Smooth muscle cell (in vitro differentiated cells): ENCODE measurements at regions not wholly inside any gene's neighbourhood (a gene's known extent, or its start where the extent isn't known, plus 50 kb on each side); places are given as distances from the start of the nearest gene placed in this dataset.
A peak's percentile ranks its signal among the peaks of the same experiment; 100 is the strongest.

Experiments used
- DNase-seq: peaks from one replicate; lab custom pipeline; 2025; ENCODE audit not compliant: unreplicated experiment; lab: John Stamatoyannopoulos, UW
- H2AFZ ChIP-seq: fragments of 200-600 bp; sonication (generic); 2 replicates; pipeline ENCODE4 v1.6.0; 2016; ENCODE audit warnings: antibody characterized with exemption, low read depth, mild to moderate bottlenecking
- H3F3A ChIP-seq: fragments of 200-600 bp; sonication (generic); 2 replicates; pipeline ENCODE4 v1.6.0; 2017; ENCODE audit warnings: antibody characterized with exemption, low read depth
- H3K27ac ChIP-seq: fragments of 200-600 bp; sonication (generic); 2 replicates; pipeline ENCODE4 v1.5.1; 2016; ENCODE audit warnings: low read depth, mild to moderate bottlenecking
- H3K27me3 ChIP-seq: fragments of 200-600 bp; sonication (generic); 2 replicates; pipeline ENCODE4 v1.6.1; 2016; ENCODE audit warnings: low read depth, mild to moderate bottlenecking
- H3K36me3 ChIP-seq: fragments of 200-600 bp; sonication (generic); 2 replicates; pipeline ENCODE4 v1.5.1; 2016; ENCODE audit warnings: low read depth
- H3K4me1 ChIP-seq: fragments of 200-600 bp; sonication (generic); 2 replicates; pipeline ENCODE4 v1.5.1; 2016; ENCODE audit warnings: low read depth
- H3K4me2 ChIP-seq: fragments of 200-600 bp; sonication (generic); 2 replicates; pipeline ENCODE4 v1.6.0; 2016; ENCODE audit warnings: mild to moderate bottlenecking
- H3K4me3 ChIP-seq: fragments of 200-600 bp; sonication (generic); 2 replicates; pipeline ENCODE4 v1.5.1; 2016; ENCODE audit warnings: mild to moderate bottlenecking
- H3K79me2 ChIP-seq: fragments of 200-600 bp; sonication (generic); 2 replicates; pipeline ENCODE4 v1.6.0; 2016; ENCODE audit warnings: low read depth, mild to moderate bottlenecking
- H3K9ac ChIP-seq: fragments of 200-600 bp; sonication (generic); 2 replicates; pipeline ENCODE4 v1.6.0; 2016; ENCODE audit warnings: low read depth
- H3K9me3 ChIP-seq: fragments of 200-600 bp; sonication (generic); replicated peaks from 2 replicates; pipeline ENCODE4 v1.5.1; 2016; ENCODE audit warnings: low read depth
- H4K20me1 ChIP-seq: fragments of 200-600 bp; sonication (generic); 2 replicates; pipeline ENCODE4 v1.6.0; 2016; ENCODE audit warnings: low read depth
- CTCF ChIP-seq: fragments of 200-600 bp; sonication (generic); IDR thresholded peaks from 2 replicates; pipeline ENCODE4 v1.5.1; 2017; ENCODE audit warnings: borderline replicate concordance, mild to moderate bottlenecking, antibody characterized with exemption; ENCODE audit not compliant: insufficient read depth, poor library complexity, severe bottlenecking
- WGBS: methylation state at CpG from one replicate; pipeline ENCODE4 v1.1.7; 2016; ENCODE audit warnings: low lambda C conversion rate; 5-methylcytosine and 5-hydroxymethylcytosine counted together

- 91% methylated on average over 4 of the region's 4 CpGs for WGBS
- H3F3A ChIP-seq: peaks cover 11% of the 10 kb centered on the region
- H3K9me3 ChIP-seq: no peaks in the 10 kb centered on the region
- no peak overlapping the region for H3K9ac ChIP-seq
- no peak overlapping the region for H3K27ac ChIP-seq
- no peaks in the 10 kb centered on the region for H3K79me2 ChIP-seq
- no peaks in the 10 kb centered on the region for H3K36me3 ChIP-seq
- TF ChIP-seq CTCF: no peak
- H2AFZ ChIP-seq: no peak overlapping the region
- no peak for DNase-seq
- no peaks in the 10 kb centered on the region for H3K27me3 ChIP-seq
- no peak overlapping the region for H3K4me3 ChIP-seq
- no peaks in the 10 kb centered on the region for H4K20me1 ChIP-seq
- H3K4me2 ChIP-seq: no peak overlapping the region
- H3K4me1 ChIP-seq: no peaks in the 10 kb centered on the region
Measured at GRCh38 chr2:39874236-39874635, 95.2 kb upstream of the THUMPD2 start.

GRCh38 chr2:39873586-39873985, 94.5 kb upstream of the THUMPD2 start:
- Histone ChIP-seq H3K4me1 (no peaks in the 10 kb centered on the region), H3K9ac (no peak overlapping the region), H3F3A (peaks cover 11% of the 10 kb centered on the region), H3K4me2 (no peak overlapping the region), H3K79me2 (no peaks in the 10 kb centered on the region), H4K20me1 (no peaks in the 10 kb centered on the region), H3K27me3 (no peaks in the 10 kb centered on the region), H3K27ac (no peak overlapping the region), H3K9me3 (no peaks in the 10 kb centered on the region), H3K36me3 (no peaks in the 10 kb centered on the region), H3K4me3 (no peak overlapping the region), H2AFZ (no peak overlapping the region)
- 97% methylated on average over 3 of the region's 3 CpGs for WGBS
- DNase-seq: no peak
- TF ChIP-seq CTCF: no peak

DNA sequence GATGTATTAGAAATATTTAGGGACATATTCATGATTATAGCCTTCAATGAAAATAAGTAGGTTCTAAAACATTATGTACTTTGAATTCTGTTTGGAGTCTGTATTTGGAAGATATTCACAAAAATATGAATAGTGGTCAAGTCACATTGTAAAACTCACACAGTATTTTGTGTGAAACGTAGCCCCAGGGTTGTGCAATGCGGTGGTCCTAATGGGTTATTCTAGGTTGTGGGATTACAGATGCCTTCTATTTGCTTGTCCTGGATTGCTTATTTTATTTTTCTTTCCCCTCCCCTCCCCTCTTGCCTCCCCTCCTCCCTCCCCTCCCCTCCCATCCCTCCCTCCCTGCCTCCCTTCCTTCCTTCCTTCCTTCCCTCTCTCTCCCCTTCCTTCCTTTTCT, 93.7 kb upstream of the THUMPD2 start:
- no peak overlapping the region for H2AFZ ChIP-seq
- no peak for DNase-seq
- TF ChIP-seq CTCF: no peak

DNA sequence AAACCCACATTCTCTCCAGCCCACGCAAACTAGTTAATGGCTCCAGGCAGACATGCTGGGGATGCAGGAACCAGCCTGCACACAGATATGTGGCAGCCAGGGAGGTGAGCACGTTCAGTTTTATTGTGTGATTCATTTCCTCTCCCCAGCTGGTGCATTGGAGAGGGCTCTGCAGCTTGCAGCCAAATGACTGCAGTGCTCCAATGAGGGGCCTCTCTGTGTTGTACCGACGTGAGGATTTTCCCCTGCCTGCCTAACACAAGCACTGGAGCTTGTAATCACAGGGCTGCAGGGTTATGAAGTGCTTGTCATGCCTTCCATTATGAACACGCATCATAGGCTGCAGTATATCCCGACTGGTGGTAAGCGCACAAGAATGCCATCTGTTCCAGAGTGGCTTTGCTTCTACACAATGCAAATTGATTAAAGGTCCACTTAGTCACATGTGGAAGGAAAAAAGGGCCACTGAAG, 92.3 kb upstream of the THUMPD2 start:
- Histone ChIP-seq H3K36me3 (no peaks in the 10 kb centered on the region), H3F3A (peaks cover 11% of the 10 kb centered on the region), H3K4me1 (no peaks in the 10 kb centered on the region), H3K4me3 (no peak overlapping the region), H3K9me3 (no peaks in the 10 kb centered on the region), H3K4me2 (peak overlapping the region; percentile 46), H3K79me2 (no peaks in the 10 kb centered on the region), H2AFZ (no peak overlapping the region), H3K9ac (no peak overlapping the region), H4K20me1 (no peaks in the 10 kb centered on the region), H3K27ac (peak overlapping the region; percentile 86), H3K27me3 (no peaks in the 10 kb centered on the region)
- TF ChIP-seq CTCF: no peak
- DNase-seq: peak; percentile 10
- 9% methylated on average over 7 of the region's 7 CpGs for WGBS

More for the DNA sequence above, 93.7 kb upstream of the THUMPD2 start:
- no peak overlapping the region for H3K4me2 ChIP-seq
- no peaks in the 10 kb centered on the region for H3K27me3 ChIP-seq
- H3K9ac ChIP-seq: no peak overlapping the region
- H3F3A ChIP-seq: peaks cover 11% of the 10 kb centered on the region
- WGBS: 93% methylated on average over 2 of the region's 2 CpGs
- no peaks in the 10 kb centered on the region for H3K79me2 ChIP-seq
- H3K27ac ChIP-seq: peak overlapping the region; percentile 86
- H3K36me3 ChIP-seq: no peaks in the 10 kb centered on the region
- H3K9me3 ChIP-seq: no peaks in the 10 kb centered on the region
- H4K20me1 ChIP-seq: no peaks in the 10 kb centered on the region
- no peaks in the 10 kb centered on the region for H3K4me1 ChIP-seq
- no peak overlapping the region for H3K4me3 ChIP-seq
